Keratinocyte (primary cell): ENCODE measurements at regions not wholly inside any gene's neighbourhood (a gene's known extent, or its start where the extent isn't known, plus 50 kb on each side); places are given as distances from the start of the nearest gene placed in this dataset.

ENCODE experiments used
- CTCF ChIP-seq, 3 experiments: IDR thresholded peaks in 1 of 3; conservative IDR thresholded peaks in 1 of 3; optimal IDR thresholded peaks in 1 of 3; 2 replicates in 2 of 3; 3 replicates in 1 of 3; pipeline versions ENCODE3 to v1.5.1; 2011; ENCODE audit warnings: low read length in 3 of 3, mild to moderate bottlenecking in 3 of 3, moderate library complexity in 2 of 3, control low read depth in 1 of 3, inconsistent platforms in 1 of 3; ENCODE audit not compliant: insufficient read depth in 2 of 3; ENCODE audit errors: extremely low read depth in 1 of 3
- EZH2 ChIP-seq: IDR thresholded peaks from one replicate; pipeline ENCODE4 v1.6.1; 2012; ENCODE audit warnings: inconsistent platforms, mild to moderate bottlenecking, low read length, moderate library complexity

- TF ChIP-seq EZH2 (no peak), CTCF (optimal IDR thresholded peaks at IDR 0.05 in 1 of 3, IDR thresholded peaks at IDR 0.05 in 1 of 3, conservative IDR thresholded peaks at IDR 0.05 in 1 of 3; ENCODE audit: extremely low read depth in 1 of 3, insufficient read depth in 2 of 3, low read length in 3 of 3) (no peak)
Observed at GRCh38 chr9:79006546-79006945, 565.2 kb upstream of the TLE4 start.
